ENCODE measurements at regions not wholly inside any gene's neighbourhood (a gene's known extent, or its start where the extent isn't known, plus 50 kb on each side); places are given as distances from the start of the nearest gene placed in this dataset.
"Not testable (repeated sequence)": the region's sequence is repeated elsewhere in the genome, so short reads cannot be mapped to it uniquely, and the experiment has no call there.

DNA sequence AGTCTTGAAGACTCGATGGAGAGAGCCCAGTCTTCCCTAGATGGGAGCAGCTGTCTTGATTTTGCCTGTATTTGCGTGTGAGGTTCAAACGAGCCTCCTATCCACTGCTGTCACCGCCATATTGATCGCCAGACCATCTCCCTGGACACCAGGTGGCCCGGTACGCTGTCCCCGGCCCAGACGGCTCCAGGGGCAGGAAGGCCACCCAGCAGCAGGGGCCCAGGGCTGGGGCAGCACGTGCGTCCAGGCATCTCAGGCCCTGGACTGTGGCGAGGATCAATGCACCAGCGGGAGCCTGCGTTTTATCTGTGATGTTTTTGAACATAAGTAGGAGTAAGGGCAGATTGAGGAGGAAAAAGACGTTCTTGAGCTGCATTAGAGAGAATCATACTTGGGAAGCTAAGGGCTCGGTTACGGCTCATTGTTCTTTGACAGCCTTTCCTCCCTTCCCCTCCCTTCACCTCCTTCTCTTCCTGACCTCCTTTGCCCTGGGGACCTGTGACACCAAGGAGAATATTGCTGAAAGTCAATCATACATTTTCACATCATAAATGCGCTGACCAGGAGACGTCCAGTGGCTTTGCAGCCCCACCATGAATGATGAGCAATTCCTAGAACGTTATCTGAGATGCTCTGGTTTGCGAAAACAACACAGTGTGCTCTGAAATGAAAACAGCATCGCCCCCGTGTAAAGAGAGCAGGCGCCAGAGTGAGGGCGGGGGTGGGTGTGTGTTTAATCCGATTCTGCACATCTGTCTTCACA, 711.2 kb upstream of the SALL3 start:
- no peaks in the 10 kb centered on the region for H4K20me1 ChIP-seq (ENCODE audit: control insufficient read depth, extremely low read depth, insufficient read depth, low read length)
- no peak overlapping the region for H3K4me3 ChIP-seq (replicated peaks in 1 of 4; ENCODE audit: control extremely low read depth in 1 of 4, insufficient read depth in 1 of 4, low read depth in 3 of 4, low read length in 4 of 4)
- no peak overlapping the region for H3K27ac ChIP-seq (ENCODE audit: insufficient read depth, low read length)
- H3K9ac ChIP-seq (ENCODE audit: insufficient read depth, low read length) = no peak overlapping the region
- no peaks in the 10 kb centered on the region for H3K36me3 ChIP-seq (ENCODE audit: control insufficient read depth, insufficient read depth, low read length)
- H3K79me2 ChIP-seq (ENCODE audit: control insufficient read depth, insufficient read depth, low read length) = no peaks in the 10 kb centered on the region
- no peaks in the 10 kb centered on the region for H3K4me1 ChIP-seq (ENCODE audit: control insufficient read depth, extremely low read depth, insufficient read depth, low read length)
- no peak overlapping the region for H2AFZ ChIP-seq (ENCODE audit: low read length)
- no peak overlapping the region for H3K4me2 ChIP-seq (ENCODE audit: extremely low read depth, insufficient read depth, low read length)
- H3K27me3 ChIP-seq (ENCODE audit: control insufficient read depth, insufficient read depth, low read length) = no peaks in the 10 kb centered on the region
- TF ChIP-seq EZH2 (IDR thresholded peaks at IDR 0.05; ENCODE audit: low read length, missing control alignments) (no peak), CTCF (conservative IDR thresholded peaks at IDR 0.05 in 1 of 2, IDR thresholded peaks at IDR 0.05 in 1 of 2; ENCODE audit: low read depth in 1 of 2, low read length in 2 of 2) (no peak)
- no peak for DNase-seq (ENCODE audit: low read depth in 2 of 2)
- no peaks in the 10 kb centered on the region for H3K9me3 ChIP-seq (ENCODE audit: control insufficient read depth, insufficient read depth, low read depth, low read length)

DNA sequence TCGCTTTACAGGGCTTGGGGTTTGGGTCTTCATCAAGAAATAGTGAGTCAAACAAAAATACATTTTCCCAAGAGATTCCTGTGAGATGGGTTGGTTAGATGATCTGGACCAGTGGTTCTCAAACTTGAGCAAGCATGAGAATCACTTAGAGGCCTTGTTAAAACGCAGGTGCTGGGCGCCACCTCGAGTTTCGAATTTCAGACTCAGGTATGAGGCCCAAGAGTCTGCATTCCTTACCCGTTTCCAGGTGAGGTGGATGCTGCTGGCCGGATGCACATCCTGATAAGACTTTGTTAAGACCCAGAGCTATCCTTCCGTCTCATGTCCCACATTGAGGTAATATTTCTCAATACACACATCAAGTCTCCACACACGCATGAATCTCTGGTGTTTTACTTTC, 707.8 kb upstream of the SALL3 start:
- H3K79me2 ChIP-seq (ENCODE audit: control insufficient read depth, insufficient read depth, low read length) = no peaks in the 10 kb centered on the region
- H3K4me2 ChIP-seq (ENCODE audit: extremely low read depth, insufficient read depth, low read length) = no peak overlapping the region
- H3K36me3 ChIP-seq (ENCODE audit: control insufficient read depth, insufficient read depth, low read length) = no peaks in the 10 kb centered on the region
- no peak overlapping the region for H3K9ac ChIP-seq (ENCODE audit: insufficient read depth, low read length)
- no peaks in the 10 kb centered on the region for H3K27me3 ChIP-seq (ENCODE audit: control insufficient read depth, insufficient read depth, low read length)
- H3K27ac ChIP-seq (ENCODE audit: insufficient read depth, low read length) = no peak overlapping the region
- DNase-seq (ENCODE audit: low read depth in 2 of 2) = no peak
- no peaks in the 10 kb centered on the region for H3K9me3 ChIP-seq (ENCODE audit: control insufficient read depth, insufficient read depth, low read depth, low read length)
- no peak for TF ChIP-seq CTCF (conservative IDR thresholded peaks at IDR 0.05 in 1 of 2, IDR thresholded peaks at IDR 0.05 in 1 of 2; ENCODE audit: low read depth in 1 of 2, low read length in 2 of 2)
- no peak for TF ChIP-seq EZH2 (IDR thresholded peaks at IDR 0.05; ENCODE audit: low read length, missing control alignments)
- H3K4me3 ChIP-seq (replicated peaks in 1 of 4; ENCODE audit: control extremely low read depth in 1 of 4, insufficient read depth in 1 of 4, low read depth in 3 of 4, low read length in 4 of 4) = no peak overlapping the region
- no peaks in the 10 kb centered on the region for H3K4me1 ChIP-seq (ENCODE audit: control insufficient read depth, extremely low read depth, insufficient read depth, low read length)
- H4K20me1 ChIP-seq (ENCODE audit: control insufficient read depth, extremely low read depth, insufficient read depth, low read length) = no peaks in the 10 kb centered on the region
- no peak overlapping the region for H2AFZ ChIP-seq (ENCODE audit: low read length)

GRCh38 chr18:78273876-78274275, 705.7 kb upstream of the SALL3 start:
- no peak overlapping the region for H3K27ac ChIP-seq (ENCODE audit: insufficient read depth, low read length)
- H3K4me3 ChIP-seq (replicated peaks in 1 of 4; ENCODE audit: control extremely low read depth in 1 of 4, insufficient read depth in 1 of 4, low read depth in 3 of 4, low read length in 4 of 4) = no peak overlapping the region
- no peaks in the 10 kb centered on the region for H3K9me3 ChIP-seq (ENCODE audit: control insufficient read depth, insufficient read depth, low read depth, low read length)
- H3K9ac ChIP-seq (ENCODE audit: insufficient read depth, low read length) = no peak overlapping the region
- H2AFZ ChIP-seq (ENCODE audit: low read length) = no peak overlapping the region
- no peaks in the 10 kb centered on the region for H3K4me1 ChIP-seq (ENCODE audit: control insufficient read depth, extremely low read depth, insufficient read depth, low read length)
- no peak overlapping the region for H3K4me2 ChIP-seq (ENCODE audit: extremely low read depth, insufficient read depth, low read length)
- no peaks in the 10 kb centered on the region for H3K36me3 ChIP-seq (ENCODE audit: control insufficient read depth, insufficient read depth, low read length)
- no peak for TF ChIP-seq CTCF (conservative IDR thresholded peaks at IDR 0.05 in 1 of 2, IDR thresholded peaks at IDR 0.05 in 1 of 2; ENCODE audit: low read depth in 1 of 2, low read length in 2 of 2)
- TF ChIP-seq EZH2 (IDR thresholded peaks at IDR 0.05; ENCODE audit: low read length, missing control alignments) = no peak
- H4K20me1 ChIP-seq (ENCODE audit: control insufficient read depth, extremely low read depth, insufficient read depth, low read length) = no peaks in the 10 kb centered on the region
- no peak for DNase-seq (ENCODE audit: low read depth in 2 of 2)
- no peaks in the 10 kb centered on the region for H3K27me3 ChIP-seq (ENCODE audit: control insufficient read depth, insufficient read depth, low read length)
- H3K79me2 ChIP-seq (ENCODE audit: control insufficient read depth, insufficient read depth, low read length) = no peaks in the 10 kb centered on the region

DNA sequence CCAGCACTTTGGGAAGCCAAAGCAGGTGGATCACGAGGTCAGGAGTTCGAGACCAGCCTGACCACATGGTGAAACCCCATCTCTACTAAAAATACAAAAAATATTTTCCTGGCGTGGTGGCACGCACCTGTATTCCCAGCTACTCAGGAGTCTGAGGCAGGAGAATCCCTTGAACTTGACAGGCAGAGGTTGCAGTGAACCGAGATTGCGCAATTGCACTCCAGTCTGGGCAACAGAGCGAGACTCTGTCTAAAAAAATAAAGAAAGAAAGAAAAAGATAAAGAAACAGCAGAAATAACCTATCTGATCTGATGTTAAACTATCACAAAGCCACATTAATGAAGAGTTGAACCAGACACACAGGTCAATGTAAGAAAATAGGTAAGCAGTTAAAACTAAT, 696.2 kb upstream of the SALL3 start:
- H3K27me3 ChIP-seq (ENCODE audit: control insufficient read depth, insufficient read depth, low read length); H3K36me3 ChIP-seq (ENCODE audit: control insufficient read depth, insufficient read depth, low read length); H3K79me2 ChIP-seq (ENCODE audit: control insufficient read depth, insufficient read depth, low read length); H3K27ac ChIP-seq (ENCODE audit: insufficient read depth, low read length); H3K4me1 ChIP-seq (ENCODE audit: control insufficient read depth, extremely low read depth, insufficient read depth, low read length); H3K4me3 ChIP-seq (replicated peaks in 1 of 4; ENCODE audit: control extremely low read depth in 1 of 4, insufficient read depth in 1 of 4, low read depth in 3 of 4, low read length in 4 of 4); H2AFZ ChIP-seq (ENCODE audit: low read length); DNase-seq (ENCODE audit: low read depth in 2 of 2); H3K4me2 ChIP-seq (ENCODE audit: extremely low read depth, insufficient read depth, low read length); H4K20me1 ChIP-seq (ENCODE audit: control insufficient read depth, extremely low read depth, insufficient read depth, low read length); H3K9me3 ChIP-seq (ENCODE audit: control insufficient read depth, insufficient read depth, low read depth, low read length); H3K9ac ChIP-seq (ENCODE audit: insufficient read depth, low read length): not testable (repeated sequence)

Measured in fibroblast of lung (primary cell).